RWPE2 (cell line): ENCODE measurements at regions not wholly inside any gene's neighbourhood (a gene's known extent, or its start where the extent isn't known, plus 50 kb on each side); places are given as distances from the start of the nearest gene placed in this dataset.
"Not testable (repeated sequence)": the region's sequence is repeated elsewhere in the genome, so short reads cannot be mapped to it uniquely, and the experiment has no call there.

Experiments used
- ATAC-seq: fragments of 200-7000 bp; cut with Tn5 transposase; 3 replicates; pipeline ENCODE4 v1.9.1; 2021; ENCODE audit warnings: low read depth
- DNase-seq: peaks from one replicate; pipeline ENCODE4 v3.0.0-alpha.2; 2020; ENCODE audit warnings: low spot score
- H3K27ac ChIP-seq: fragments of 450-650 bp; 2 replicates; pipeline ENCODE4 v1.5.1; 2017; ENCODE audit warnings: mild to moderate bottlenecking; ENCODE audit not compliant: poor library complexity, severe bottlenecking
- H3K27me3 ChIP-seq: fragments of 250-450 bp; sonication (Bioruptor Pico); 2 replicates; pipeline ENCODE4 v1.5.1; 2021; ENCODE audit warnings: mild to moderate bottlenecking, moderate library complexity; ENCODE audit not compliant: insufficient read depth, poor library complexity, severe bottlenecking
- H3K36me3 ChIP-seq: fragments of 250-450 bp; sonication (Bioruptor Pico); 2 replicates; pipeline ENCODE4 v1.5.1; 2020; ENCODE audit warnings: low read depth, mild to moderate bottlenecking, moderate library complexity
- H3K4me1 ChIP-seq: fragments of 250-450 bp; sonication (Bioruptor Pico); 2 replicates; pipeline ENCODE4 v1.5.1; 2021; ENCODE audit warnings: mild to moderate bottlenecking, moderate library complexity; ENCODE audit not compliant: insufficient read depth, poor library complexity, severe bottlenecking
- H3K4me3 ChIP-seq: fragments of 250-450 bp; sonication (Bioruptor Pico); 2 replicates; pipeline ENCODE4 v1.5.1; 2021; ENCODE audit warnings: mild to moderate bottlenecking, moderate library complexity; ENCODE audit not compliant: severe bottlenecking
- H3K9me3 ChIP-seq: fragments of 250-450 bp; sonication (Bioruptor Pico); 2 replicates; pipeline ENCODE4 v1.5.1; 2021; ENCODE audit warnings: mild to moderate bottlenecking, moderate library complexity; ENCODE audit not compliant: severe bottlenecking
- TF ChIP-seq, protein P1 (sequence below): fragments of 450-650 bp; IDR thresholded peaks from one replicate; pipeline ENCODE4 v1.5.1; 2017; ENCODE audit warnings: mild to moderate bottlenecking, moderate library complexity; ENCODE audit not compliant: poor library complexity, severe bottlenecking

DNA sequence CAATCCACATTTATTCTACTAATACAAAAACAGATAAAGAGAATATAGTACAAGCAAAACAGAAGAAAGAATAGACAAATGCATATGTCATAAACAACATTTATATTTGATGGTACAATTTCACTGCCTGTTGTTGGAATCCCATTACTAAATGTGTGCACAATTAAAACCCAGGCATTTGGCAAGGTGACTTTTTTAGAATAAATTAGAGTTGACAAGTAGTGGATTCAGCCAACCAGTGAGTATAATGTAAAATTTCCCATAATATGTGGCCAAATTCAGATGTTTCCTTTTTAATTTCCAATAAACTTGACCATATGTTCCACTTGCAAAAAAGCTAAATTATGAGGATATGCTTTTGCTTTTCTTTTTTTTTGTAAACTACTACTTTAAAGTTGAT, 1578.8 kb downstream of the OLFM4 start:
- DNase-seq (no peak), ATAC-seq (no peak)
- H3K27ac ChIP-seq = no peak overlapping the region
- no peak overlapping the region for H3K4me3 ChIP-seq
- TF ChIP-seq, protein P1, sequence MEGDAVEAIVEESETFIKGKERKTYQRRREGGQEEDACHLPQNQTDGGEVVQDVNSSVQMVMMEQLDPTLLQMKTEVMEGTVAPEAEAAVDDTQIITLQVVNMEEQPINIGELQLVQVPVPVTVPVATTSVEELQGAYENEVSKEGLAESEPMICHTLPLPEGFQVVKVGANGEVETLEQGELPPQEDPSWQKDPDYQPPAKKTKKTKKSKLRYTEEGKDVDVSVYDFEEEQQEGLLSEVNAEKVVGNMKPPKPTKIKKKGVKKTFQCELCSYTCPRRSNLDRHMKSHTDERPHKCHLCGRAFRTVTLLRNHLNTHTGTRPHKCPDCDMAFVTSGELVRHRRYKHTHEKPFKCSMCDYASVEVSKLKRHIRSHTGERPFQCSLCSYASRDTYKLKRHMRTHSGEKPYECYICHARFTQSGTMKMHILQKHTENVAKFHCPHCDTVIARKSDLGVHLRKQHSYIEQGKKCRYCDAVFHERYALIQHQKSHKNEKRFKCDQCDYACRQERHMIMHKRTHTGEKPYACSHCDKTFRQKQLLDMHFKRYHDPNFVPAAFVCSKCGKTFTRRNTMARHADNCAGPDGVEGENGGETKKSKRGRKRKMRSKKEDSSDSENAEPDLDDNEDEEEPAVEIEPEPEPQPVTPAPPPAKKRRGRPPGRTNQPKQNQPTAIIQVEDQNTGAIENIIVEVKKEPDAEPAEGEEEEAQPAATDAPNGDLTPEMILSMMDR = no peak
- no peaks in the 10 kb centered on the region for H3K36me3 ChIP-seq
- H3K4me1 ChIP-seq = no peaks in the 10 kb centered on the region
- H3K9me3 ChIP-seq = no peaks in the 10 kb centered on the region
- no peaks in the 10 kb centered on the region for H3K27me3 ChIP-seq

- H3K9me3 ChIP-seq = no peaks in the 10 kb centered on the region
- H3K27ac ChIP-seq = no peak overlapping the region
- TF ChIP-seq, protein P1 = no peak
- ATAC-seq (no peak), DNase-seq (no peak)
- no peaks in the 10 kb centered on the region for H3K4me1 ChIP-seq
- no peak overlapping the region for H3K4me3 ChIP-seq
- peaks cover 8% of the 10 kb centered on the region for H3K27me3 ChIP-seq
- no peaks in the 10 kb centered on the region for H3K36me3 ChIP-seq
Observed at GRCh38 chr13:54611390-54611789, 1582.8 kb downstream of the OLFM4 start.

- DNase-seq = no peak
- Histone ChIP-seq H3K4me3 (no peak overlapping the region), H3K27me3 (peaks cover 12% of the 10 kb centered on the region), H3K36me3 (no peaks in the 10 kb centered on the region), H3K9me3 (no peaks in the 10 kb centered on the region), H3K4me1 (no peaks in the 10 kb centered on the region), H3K27ac (no peak overlapping the region)
- ATAC-seq = no peak
- TF ChIP-seq, protein P1 = no peak
Observed at GRCh38 chr13:54614726-54615125, 1586.1 kb downstream of the OLFM4 start.

DNA sequence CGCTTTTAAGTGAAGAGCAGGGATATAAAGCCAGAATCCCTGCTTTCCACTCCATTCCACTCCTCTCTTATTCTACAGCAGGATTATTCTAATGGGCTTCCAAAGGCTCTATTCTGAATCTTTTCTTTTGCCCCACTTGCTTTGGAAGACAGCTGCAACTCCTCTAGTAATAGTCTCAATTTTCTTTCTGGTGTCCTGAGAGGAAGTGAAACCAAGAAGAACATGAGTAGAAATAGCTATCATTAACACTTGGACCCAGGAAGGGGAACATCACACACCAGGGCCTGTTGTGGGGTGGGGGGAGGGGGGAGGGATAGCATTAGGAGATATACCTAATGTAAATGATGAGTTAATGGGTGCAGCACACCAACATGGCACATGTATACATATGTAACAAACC, 1597.9 kb downstream of the OLFM4 start:
- H3K9me3 ChIP-seq, ATAC-seq: not testable (repeated sequence)

DNA sequence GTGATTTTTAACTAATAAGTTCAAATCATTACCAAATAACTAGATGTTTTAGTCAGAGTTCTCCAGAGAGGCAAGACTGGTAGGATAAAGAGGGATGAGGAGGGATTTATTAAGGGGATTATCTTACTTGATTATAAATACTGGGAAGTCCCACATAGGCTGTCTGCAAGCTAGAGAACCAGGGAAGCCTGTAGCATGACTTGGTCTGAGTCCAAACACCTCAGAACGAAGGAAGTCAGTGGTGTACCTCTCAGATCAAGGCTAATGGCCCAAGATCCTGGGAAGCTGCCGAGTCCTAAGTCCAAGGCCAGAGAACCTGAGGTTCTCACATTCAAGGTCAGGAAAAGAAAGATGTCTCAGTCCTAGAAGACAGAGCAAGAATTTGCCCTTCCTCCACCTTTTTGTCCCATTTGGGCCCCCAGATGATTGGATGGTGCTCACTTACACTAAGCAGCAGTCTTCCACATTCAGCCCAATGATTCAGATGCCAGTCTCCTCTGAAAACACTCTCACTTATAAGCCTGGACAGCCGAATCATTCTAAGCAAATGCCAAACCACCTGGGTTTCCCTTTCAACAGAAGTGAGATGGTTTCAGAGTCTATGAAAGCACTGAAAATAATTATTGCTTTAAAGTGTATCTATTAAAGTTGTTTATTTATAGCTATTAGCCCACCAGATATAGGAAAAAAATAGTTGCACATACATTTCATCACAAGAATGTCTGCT, 1599.2 kb downstream of the OLFM4 start:
- Histone ChIP-seq H3K27me3 (peaks cover 4% of the 10 kb centered on the region), H3K9me3 (no peaks in the 10 kb centered on the region), H3K27ac (no peak overlapping the region), H3K4me1 (no peaks in the 10 kb centered on the region), H3K4me3 (no peak overlapping the region), H3K36me3 (no peaks in the 10 kb centered on the region)
- DNase-seq = no peak
- ATAC-seq = no peak
- TF ChIP-seq, protein P1 = no peak

More for the DNA sequence above, 1597.9 kb downstream of the OLFM4 start:
- not testable (repeated sequence) for H3K36me3 ChIP-seq, H3K27ac ChIP-seq, H3K4me1 ChIP-seq, DNase-seq, H3K4me3 ChIP-seq, H3K27me3 ChIP-seq
